Prostate gland (tissue), 2 donors: ENCODE measurements at regions not wholly inside any gene's neighbourhood (a gene's known extent, or its start where the extent isn't known, plus 50 kb on each side); places are given as distances from the start of the nearest gene placed in this dataset.

ENCODE experiments used
- DNase-seq: peaks from one replicate; pipeline ENCODE4 v3.0.0-alpha.2; 2019; ENCODE audit warnings: low spot score
- H3K27ac ChIP-seq, 2 donors: fragments of 200-600 bp; sonication (generic); 2 replicates each; pipeline ENCODE4 v1.5.1; 2017 to 2019
- H3K27me3 ChIP-seq: fragments of 200-600 bp; sonication (generic); replicated peaks from 2 replicates; pipeline ENCODE4 v1.5.1; 2019; ENCODE audit not compliant: insufficient read depth
- H3K36me3 ChIP-seq, 2 donors: fragments of 200-600 bp; sonication (generic); 1 replicate in 1 of 2; 2 replicates in 1 of 2; pipeline versions ENCODE4 v1.5.1 to v1.8.1; 2017 to 2019
- H3K4me1 ChIP-seq: fragments of 200-600 bp; sonication (generic); replicated peaks from 2 replicates; pipeline ENCODE4 v1.5.1; 2019
- H3K4me3 ChIP-seq, 2 donors: fragments of 200-600 bp; sonication (generic); 2 replicates each; pipeline ENCODE4 v1.5.1; 2017 to 2019
- H3K9me3 ChIP-seq: fragments of 200-600 bp; sonication (generic); 2 replicates; pipeline ENCODE4 v1.5.1; 2017
- CTCF ChIP-seq, 4 experiments: fragments of 200-600 bp in 2 of 4; fragments of 450-650 bp in 2 of 4; sonication (generic) in 2 of 4; IDR thresholded peaks; 1 replicate in 3 of 4; 2 replicates in 1 of 4; pipeline ENCODE4 v1.5.1; 2016 to 2019; ENCODE audit warnings: antibody characterized with exemption in 4 of 4, mild to moderate bottlenecking in 2 of 4, moderate library complexity in 2 of 4
- POLR2A ChIP-seq: fragments of 450-650 bp; IDR thresholded peaks from one replicate; pipeline ENCODE4 v1.6.1; 2016; ENCODE audit warnings: antibody characterized with exemption, mild to moderate bottlenecking
- POLR2AphosphoS5 ChIP-seq: sonication (generic); formaldehyde crosslinking; IDR thresholded peaks from one replicate; pipeline ENCODE4 v1.6.1; 2017; ENCODE audit warnings: antibody characterized with exemption
- WGBS: methylation state at CpG from one replicate; pipeline ENCODE4 v1.1.5; 2018; 5-methylcytosine and 5-hydroxymethylcytosine counted together
- intact Hi-C: fragments of 100-400 bp; cut with DNase I; formaldehyde crosslinking; loops from one replicate; pipeline ENCODE4 v1.14.2; 2022

GRCh38 chr10:3668966-3669330, 116.1 kb downstream of the KLF6 start:
- H3K27me3 ChIP-seq = no peaks in the 10 kb centered on the region

GRCh38 chr10:3668276-3668965, 116.6 kb downstream of the KLF6 start:
- Histone ChIP-seq H3K4me3 (no peak overlapping the region), H3K27ac (peak overlapping the region in 1 of 2 donors; percentile 29), H3K27me3 (no peaks in the 10 kb centered on the region), H3K4me1 (no peaks in the 10 kb centered on the region), H3K36me3 (no peaks in the 10 kb centered on the region), H3K9me3 (no peaks in the 10 kb centered on the region)
- 23% methylated on average over 21 of the region's 21 CpGs for WGBS
- intact Hi-C loops = no loop called here
- peak; percentile 46 for DNase-seq
- TF ChIP-seq CTCF (IDR thresholded peaks at IDR 0.05) (no peak), POLR2AphosphoS5 (peak; percentile 24)

More at GRCh38 chr10:3668966-3669330, 116.1 kb downstream of the KLF6 start:
- Histone ChIP-seq H3K36me3 (no peaks in the 10 kb centered on the region), H3K27ac (no peak overlapping the region), H3K4me3 (no peak overlapping the region), H3K4me1 (no peaks in the 10 kb centered on the region), H3K9me3 (no peaks in the 10 kb centered on the region)
- intact Hi-C loops = no loop called here
- DNase-seq = no peak
- TF ChIP-seq POLR2AphosphoS5 (no peak), POLR2A (no peak), CTCF (IDR thresholded peaks at IDR 0.05) (no peak)
- WGBS = 92% methylated on average over 4 of the region's 4 CpGs

GRCh38 chr10:3666525-3667302, 118.3 kb downstream of the KLF6 start:
- H3K4me1 ChIP-seq = no peaks in the 10 kb centered on the region
- no peak for DNase-seq
- intact Hi-C loops = no loop called here
- H3K9me3 ChIP-seq = no peaks in the 10 kb centered on the region
- WGBS = 83% methylated on average over 14 of the region's 14 CpGs
- H3K27me3 ChIP-seq = no peaks in the 10 kb centered on the region
- no peak overlapping the region for H3K27ac ChIP-seq
- TF ChIP-seq CTCF (IDR thresholded peaks at IDR 0.05) = no peak
- TF ChIP-seq POLR2A = no peak
- TF ChIP-seq POLR2AphosphoS5 = no peak
- H3K4me3 ChIP-seq = no peak overlapping the region
- no peaks in the 10 kb centered on the region for H3K36me3 ChIP-seq

GRCh38 chr10:3665316-3665908, 119.6 kb downstream of the KLF6 start:
- intact Hi-C loops = no loop called here
- Histone ChIP-seq H3K27ac (no peak overlapping the region), H3K36me3 (no peaks in the 10 kb centered on the region), H3K4me1 (no peaks in the 10 kb centered on the region), H3K9me3 (no peaks in the 10 kb centered on the region), H3K27me3 (no peaks in the 10 kb centered on the region), H3K4me3 (no peak overlapping the region)
- no peak for DNase-seq
- WGBS = 84% methylated on average over 15 of the region's 15 CpGs
- TF ChIP-seq CTCF (IDR thresholded peaks at IDR 0.05) (no peak), POLR2AphosphoS5 (no peak), POLR2A (no peak)
